K562 (cell line): ENCODE measurements at regions not wholly inside any gene's neighbourhood (a gene's known extent, or its start where the extent isn't known, plus 50 kb on each side); places are given as distances from the start of the nearest gene placed in this dataset.

Experiments
- ARNT ChIP-seq, 2 experiments: fragments of 450-650 bp; IDR thresholded peaks; 2 replicates each; pipeline ENCODE4 v1.6.1; 2016; ENCODE audit warnings: mild to moderate bottlenecking in 1 of 2
- IFI16 ChIP-seq: fragments of 250-450 bp; sonication (Bioruptor Pico); IDR thresholded peaks from 2 replicates; pipeline ENCODE4 v2.1.2; 2022; ENCODE audit warnings: mild to moderate bottlenecking, inconsistent platforms
- LARP7 ChIP-seq: fragments of 450-650 bp; IDR thresholded peaks from 2 replicates; pipeline ENCODE4 v1.6.1; 2016
- MXI1 ChIP-seq: IDR thresholded peaks from 2 replicates; pipeline ENCODE4 v1.6.1; 2011; ENCODE audit warnings: low read depth, mild to moderate bottlenecking, improper control_type of control experiment, low read length
- NFE2L1 ChIP-seq: fragments of 450-650 bp; IDR thresholded peaks from 2 replicates; pipeline ENCODE4 v1.6.1; 2016; ENCODE audit warnings: missing genetic modification characterization, low read depth, mild to moderate bottlenecking, missing compliant biosample characterization, moderate library complexity, borderline replicate concordance
- SPI1 ChIP-seq: IDR thresholded peaks from 2 replicates; pipeline ENCODE4 v1.6.1; 2011; ENCODE audit warnings: low read depth, low read length, control low read depth, borderline replicate concordance
- ZC3H11A ChIP-seq: IDR thresholded peaks from 2 replicates; pipeline ENCODE4 v1.6.1; 2012; ENCODE audit warnings: low read depth, low read length, improper control_type of control experiment
- ZNF395 ChIP-seq: fragments of 200-800 bp; sonication (Bioruptor generic); IDR thresholded peaks from 2 replicates; pipeline ENCODE4 v1.6.1; 2017; ENCODE audit warnings: missing genetic modification characterization, missing compliant biosample characterization
- TF ChIP-seq, protein P1 (sequence below): sonication (generic); formaldehyde crosslinking; IDR thresholded peaks from 2 replicates; pipeline ENCODE4 v1.8.1; 2023; ENCODE audit warnings: mild to moderate bottlenecking, missing genetic modification reagents, moderate library complexity
- TF ChIP-seq, protein P2 (sequence below): sonication (generic); formaldehyde crosslinking; IDR thresholded peaks from 2 replicates; pipeline ENCODE4 v1.8.0; 2022; ENCODE audit warnings: missing genetic modification reagents, mild to moderate bottlenecking, borderline replicate concordance

DNA sequence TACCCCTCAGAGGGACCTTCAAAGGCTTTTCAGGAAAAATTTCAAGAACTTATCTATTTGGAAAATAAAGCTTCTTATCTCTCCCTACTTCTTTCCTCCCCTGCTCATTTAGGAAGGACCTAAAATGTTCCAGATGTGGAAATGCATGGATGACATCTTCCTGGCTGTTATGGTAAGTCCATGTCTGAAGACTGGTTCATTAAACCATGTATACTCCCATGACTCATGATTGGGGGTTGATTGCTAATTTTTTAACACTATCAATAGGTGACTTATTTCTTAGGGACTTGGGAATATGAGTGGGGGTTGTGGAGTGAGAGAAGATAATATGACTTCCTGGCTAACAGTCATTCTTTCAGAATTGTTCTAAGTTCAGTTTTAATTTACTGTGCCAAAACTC lies 104.0 kb upstream of the PARD3B start (continued):
- no peak for TF ChIP-seq ZNF395 (CRISPR knock-in tag)
- TF ChIP-seq MXI1 = no peak
- no peak for TF ChIP-seq NFE2L1
- no peak for TF ChIP-seq ARNT (IDR thresholded peaks at IDR 0.05)
- no peak for TF ChIP-seq SPI1
- TF ChIP-seq, protein P1, sequence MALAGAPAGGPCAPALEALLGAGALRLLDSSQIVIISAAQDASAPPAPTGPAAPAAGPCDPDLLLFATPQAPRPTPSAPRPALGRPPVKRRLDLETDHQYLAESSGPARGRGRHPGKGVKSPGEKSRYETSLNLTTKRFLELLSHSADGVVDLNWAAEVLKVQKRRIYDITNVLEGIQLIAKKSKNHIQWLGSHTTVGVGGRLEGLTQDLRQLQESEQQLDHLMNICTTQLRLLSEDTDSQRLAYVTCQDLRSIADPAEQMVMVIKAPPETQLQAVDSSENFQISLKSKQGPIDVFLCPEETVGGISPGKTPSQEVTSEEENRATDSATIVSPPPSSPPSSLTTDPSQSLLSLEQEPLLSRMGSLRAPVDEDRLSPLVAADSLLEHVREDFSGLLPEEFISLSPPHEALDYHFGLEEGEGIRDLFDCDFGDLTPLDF (CRISPR knock-in tag) = no peak
- no peak for TF ChIP-seq LARP7
- TF ChIP-seq, protein P2, sequence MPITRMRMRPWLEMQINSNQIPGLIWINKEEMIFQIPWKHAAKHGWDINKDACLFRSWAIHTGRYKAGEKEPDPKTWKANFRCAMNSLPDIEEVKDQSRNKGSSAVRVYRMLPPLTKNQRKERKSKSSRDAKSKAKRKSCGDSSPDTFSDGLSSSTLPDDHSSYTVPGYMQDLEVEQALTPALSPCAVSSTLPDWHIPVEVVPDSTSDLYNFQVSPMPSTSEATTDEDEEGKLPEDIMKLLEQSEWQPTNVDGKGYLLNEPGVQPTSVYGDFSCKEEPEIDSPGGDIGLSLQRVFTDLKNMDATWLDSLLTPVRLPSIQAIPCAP (CRISPR knock-in tag) = no peak
- TF ChIP-seq ZC3H11A = no peak
- no peak for TF ChIP-seq IFI16 (CRISPR knock-in tag)
